CD1c-positive myeloid dendritic cell (primary cell): ENCODE measurements at regions not wholly inside any gene's neighbourhood (a gene's known extent, or its start where the extent isn't known, plus 50 kb on each side); places are given as distances from the start of the nearest gene placed in this dataset.

Experiments used
- DNase-seq: peaks from one replicate; pipeline ENCODE4 v3.0.0-alpha.2; 2016; ENCODE audit errors: extremely low spot score

DNA sequence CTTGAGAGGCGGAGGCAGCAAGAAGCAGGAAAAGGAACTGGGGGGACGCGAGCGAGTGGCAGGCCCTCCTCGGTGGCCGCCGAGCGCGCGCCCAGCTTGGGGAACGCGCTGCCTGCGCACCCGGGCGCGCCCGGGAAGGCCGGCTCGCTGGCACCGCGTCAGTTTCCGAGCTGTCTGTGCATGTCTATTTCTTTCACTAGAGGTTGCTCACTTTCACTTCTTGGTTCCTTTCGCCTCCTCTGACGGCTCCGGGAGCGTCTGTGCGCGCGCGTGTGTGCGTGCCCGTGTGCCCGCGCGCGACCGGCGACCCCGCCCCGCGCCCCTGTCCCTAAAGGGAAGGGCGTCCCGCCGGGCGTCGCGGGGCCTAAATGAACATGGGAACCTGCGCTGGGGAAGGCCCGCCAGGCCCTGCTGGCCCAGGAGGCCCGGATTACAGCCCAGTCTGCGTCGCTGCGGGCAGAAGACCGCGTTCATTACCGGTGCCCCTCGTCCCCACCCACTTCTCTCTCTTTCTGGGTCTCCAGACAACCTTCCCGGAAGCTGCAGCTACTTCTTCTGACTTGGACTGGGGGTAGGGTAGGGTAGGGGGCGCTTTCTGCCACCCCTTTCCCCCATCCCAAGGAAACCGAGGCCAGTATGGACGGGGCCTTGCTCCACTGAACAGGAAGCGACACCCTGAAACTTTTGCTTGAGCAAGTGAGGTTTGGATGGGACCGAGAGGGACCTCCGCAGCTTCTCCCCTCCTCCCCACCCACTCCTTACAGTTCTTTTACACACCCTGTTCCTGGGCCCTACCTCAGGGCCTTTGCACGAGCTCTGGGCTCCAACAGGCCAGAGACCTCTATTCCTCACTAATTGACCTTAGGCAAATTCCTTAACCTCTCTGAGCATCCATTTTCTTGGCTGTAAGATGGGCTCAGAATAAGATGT lies 205.8 kb upstream of the IER5L start:
- peak; percentile 92 for DNase-seq

DNA sequence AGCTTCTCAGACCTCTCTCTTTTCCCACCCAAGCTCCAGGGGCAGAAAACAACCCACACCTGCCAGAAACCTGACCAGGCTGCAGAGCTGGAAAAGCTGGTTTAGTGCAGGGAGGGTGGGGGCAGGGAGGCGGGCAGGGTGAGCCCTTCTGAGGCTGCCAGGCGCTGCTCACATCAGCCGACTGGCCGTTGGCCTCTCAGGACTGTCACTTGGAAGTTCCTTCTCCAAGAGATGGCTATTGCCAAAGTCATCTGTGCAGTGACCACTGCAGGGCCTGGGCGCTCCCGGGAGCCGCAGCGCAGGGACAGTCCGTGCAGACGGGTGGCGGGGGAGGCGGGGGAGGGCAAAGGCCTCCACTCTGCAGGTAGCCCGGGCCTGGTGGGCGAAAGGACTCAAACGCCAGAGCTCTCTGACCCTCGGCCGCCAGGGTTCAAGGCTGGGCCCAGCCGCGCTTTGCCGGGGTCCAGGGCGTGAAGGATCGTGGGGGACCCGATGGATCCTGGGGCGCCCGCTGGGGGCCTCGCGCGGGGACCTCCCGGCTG lies 205.0 kb upstream of the IER5L start:
- DNase-seq, result peak; percentile 54

DNA sequence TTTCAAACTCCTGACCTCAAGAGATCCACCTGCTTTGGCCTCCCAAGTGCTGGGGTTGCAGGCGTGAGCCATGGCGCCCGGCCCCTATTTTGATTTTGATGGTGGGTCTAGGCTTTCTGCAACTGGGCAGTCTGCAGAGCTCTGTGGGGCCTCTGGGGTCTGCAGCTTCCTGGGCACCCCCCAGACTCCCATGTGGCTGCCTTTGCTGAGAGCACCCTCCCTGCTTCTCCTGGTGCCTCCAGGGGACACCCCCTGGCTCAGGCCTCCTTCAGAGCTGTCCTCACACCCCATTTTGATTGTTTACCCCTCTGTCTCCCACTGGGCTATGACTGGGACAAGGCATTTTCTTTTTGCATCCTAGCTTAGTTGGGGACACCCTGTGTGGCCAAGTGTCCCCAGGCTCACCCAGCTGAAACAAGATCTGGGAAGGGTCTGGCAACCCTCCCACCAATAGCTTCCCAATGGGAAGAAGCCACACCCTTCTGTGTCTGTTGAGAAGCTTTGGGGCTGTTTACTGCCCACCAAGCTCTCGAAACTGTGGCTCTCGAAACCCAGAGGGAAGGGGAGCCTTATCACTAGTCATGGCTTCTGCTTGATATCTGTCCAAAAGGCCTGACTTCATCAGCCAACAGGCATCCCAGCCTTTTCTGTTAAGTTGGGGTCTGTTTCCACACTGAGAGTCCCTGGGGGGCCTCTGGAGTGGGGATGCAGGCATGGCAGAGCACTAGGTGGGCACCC lies 204.4 kb upstream of the IER5L start:
- DNase-seq, result no peak

DNA sequence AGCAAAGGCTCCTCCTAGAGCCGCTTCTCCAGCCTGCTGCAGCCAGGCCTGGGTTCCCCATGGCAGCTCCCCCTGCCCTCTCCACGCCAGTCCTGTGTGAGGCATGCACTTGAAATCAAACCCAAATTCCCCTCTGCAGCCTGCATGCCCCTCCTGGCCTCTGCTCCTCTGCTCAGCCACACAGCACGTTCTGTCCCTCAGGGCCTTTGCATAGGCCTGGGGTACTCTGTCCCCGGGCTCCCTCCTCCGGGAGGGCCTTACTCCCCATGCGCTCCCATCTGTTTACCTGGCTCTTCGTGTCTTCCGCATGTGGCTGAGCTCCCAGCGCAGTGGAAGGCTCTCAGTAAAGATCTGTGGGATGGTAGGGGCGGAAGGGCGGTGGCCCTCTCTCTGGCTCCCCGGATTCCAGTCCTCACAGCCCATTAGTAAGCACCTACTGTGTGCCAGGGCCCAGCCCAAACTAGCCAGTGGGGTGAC lies 203.5 kb upstream of the IER5L start:
- DNase-seq, result no peak

DNA sequence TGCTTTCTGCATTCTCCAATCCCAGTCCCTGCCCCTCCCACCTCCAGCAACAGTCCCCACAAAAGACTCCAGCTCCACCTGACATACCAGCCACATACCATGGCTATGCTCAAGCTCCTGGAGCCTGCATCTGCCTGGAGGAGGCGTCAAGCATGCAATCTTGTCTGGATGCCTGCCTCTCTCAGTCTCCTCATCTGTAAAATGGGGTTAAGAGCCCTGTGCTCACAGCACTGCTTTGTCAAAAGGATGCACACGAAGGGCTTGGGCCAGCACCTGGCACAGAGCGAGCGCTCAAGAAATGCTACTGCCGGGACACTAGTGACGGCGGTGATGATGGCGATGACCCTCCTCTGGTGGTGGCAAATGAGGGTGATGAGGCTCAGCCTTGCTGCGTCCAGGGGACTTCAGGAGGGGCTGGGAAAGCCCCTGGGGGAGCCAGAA lies 202.9 kb upstream of the IER5L start:
- no peak for DNase-seq

DNA sequence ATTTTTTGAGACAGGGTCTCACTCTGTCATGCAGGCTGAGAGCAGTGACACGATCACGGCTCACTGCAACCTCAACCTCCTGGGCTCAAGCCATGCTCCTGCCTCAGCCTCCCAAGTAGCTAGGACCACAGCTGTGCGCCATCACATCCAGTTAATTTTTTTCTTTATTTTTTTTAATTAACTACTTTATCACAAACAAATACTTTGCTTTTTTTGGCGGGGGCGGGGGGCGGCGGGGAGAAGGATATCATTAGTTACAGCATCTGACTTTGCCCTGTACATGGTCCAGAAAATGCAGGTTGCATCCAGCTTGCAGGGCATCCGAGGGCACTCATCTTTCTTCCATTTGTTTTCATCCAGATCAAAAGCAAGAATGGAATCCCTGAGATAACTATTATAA lies 201.8 kb upstream of the IER5L start:
- no peak for DNase-seq

DNA sequence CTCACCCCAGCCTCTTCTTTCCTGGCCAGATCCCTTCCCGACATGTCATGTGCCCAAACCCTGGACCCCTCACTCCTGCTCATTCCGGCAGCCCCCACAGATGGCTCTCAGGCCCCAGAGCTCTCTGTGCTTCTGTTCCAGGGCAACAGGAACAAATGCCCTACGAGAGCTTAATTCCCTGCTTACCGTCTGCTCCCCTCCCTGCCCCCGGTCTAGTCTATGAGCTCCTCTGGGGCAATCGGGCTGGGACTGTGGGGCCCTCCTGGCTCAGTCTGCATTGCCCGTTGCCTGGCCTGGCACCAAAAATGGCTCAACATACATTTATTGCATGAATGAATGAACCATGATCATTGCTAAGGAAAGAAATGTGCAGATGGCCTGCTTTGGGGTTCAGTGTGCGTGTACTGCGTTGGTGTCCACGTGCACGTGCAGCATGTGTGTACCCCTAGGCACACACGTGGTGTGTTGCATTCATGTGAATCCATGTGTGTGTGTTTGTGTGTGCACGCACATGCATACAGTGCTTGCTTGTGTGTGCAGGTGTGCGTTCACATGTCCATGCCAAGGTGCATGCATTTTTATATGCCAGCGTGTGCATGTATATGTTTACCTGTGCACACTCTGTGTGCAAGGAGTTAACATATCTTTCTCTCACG lies 201.2 kb upstream of the IER5L start:
- no peak for DNase-seq

DNA sequence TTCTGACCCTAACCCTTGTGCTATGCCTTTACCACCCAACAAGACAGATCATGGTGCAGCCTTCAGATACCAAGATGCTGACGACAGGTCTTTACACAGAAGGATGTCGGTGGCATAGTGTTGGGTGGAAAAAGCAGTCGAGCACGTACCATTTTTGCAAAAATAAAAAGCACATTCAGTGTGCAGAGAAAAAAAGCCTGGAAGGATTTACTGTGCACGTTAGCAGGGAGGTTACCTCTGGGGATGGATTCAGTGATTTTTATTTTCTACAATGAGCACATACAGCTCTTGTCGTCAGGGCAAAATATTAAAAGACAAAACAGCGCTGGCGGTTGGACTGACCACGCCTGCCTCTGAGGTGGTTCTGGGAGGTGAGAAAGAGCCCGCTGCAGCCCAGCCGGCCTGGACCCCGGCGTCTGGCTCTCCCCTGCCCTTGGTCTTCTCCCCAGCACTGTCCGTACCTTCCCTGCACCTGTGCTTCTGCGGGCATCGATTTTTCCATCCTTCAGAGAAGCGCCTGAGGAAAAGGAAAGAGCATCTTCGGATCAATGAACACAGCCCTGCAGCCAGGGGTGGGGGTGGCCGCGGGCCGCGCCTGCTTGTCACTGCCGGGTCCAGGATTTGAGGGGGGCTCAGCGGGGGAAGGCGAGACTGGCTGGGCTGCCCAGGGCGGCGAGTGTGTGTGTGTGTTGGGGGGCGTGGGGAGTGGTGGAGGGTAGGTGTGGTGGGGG lies 200.0 kb upstream of the IER5L start:
- no peak for DNase-seq

DNA sequence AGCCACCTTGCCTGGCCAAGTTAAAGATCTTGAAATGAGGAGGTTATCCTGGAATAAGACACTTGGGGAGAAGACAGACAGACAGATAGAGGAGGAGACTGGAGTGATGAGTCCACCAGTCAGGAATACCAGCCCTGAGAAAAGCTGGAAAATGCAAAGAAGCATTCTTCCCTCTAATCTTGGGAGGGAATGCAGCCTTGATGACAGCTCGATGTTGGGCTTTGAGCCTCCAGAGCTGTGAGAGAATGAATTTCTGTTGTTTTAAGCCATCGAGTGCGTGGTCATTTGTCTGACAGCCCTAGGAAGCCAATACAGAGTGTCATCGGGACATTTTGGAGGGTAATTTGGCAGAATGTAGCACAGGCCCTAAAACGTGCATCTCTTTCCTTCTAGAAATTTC lies 199.1 kb upstream of the IER5L start:
- no peak for DNase-seq

DNA sequence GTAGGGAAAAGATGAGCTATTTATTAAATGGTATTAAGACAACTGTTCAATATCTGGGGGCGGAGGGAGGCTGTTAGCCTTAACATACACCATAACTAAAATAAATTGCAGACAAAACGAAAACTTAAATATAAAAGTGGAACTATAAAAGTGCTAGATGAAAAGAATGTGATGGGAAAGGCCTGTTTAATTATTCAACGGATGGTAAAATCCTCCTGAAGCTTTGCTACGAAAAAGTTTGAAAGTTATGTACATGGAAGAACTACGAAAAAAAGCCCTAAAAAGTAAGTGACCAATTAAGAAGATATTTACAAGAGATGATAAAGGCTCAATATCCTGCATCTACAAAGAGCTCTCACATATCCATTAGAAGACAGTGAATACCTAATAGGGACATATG lies 197.8 kb upstream of the IER5L start:
- no peak for DNase-seq

DNA sequence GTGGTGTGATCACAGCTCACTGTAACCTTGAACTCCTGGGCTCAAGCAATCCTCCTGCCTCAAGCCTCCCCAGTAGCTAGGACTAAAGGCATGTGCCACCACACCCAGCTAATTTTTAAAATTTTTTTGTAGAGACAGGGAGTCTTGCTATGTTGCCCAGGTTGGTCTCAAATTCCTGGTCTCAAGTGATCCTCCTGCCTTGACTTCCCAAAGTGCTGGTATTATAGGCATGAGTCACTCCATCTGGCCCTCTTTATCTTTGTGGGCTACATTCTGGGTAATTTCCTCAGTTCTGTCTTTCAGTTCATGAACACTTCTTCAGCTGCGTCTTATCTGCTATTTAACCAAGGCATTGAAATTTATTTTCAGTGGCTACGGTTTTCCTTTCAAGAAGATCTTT lies 196.6 kb upstream of the IER5L start:
- DNase-seq, result no peak

DNA sequence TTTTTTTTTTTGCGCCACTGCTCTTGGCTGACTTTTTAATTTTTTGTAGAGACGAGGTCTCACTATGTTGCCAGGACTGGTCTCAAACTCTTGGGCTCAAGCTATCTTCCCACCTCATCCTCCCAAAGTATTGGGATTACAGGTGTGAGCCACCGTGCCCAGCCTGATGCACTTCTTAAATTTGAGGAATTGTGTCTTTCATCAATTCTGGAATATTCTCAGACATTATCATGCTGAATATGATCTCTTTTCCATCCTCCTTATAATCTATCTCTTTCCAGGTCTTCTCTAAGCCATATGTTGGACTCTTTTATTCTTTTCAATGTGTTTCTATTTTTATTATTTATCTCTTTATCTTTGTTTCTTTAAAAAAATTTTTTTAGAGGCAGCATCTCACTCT lies 196.2 kb upstream of the IER5L start:
- no peak for DNase-seq

DNA sequence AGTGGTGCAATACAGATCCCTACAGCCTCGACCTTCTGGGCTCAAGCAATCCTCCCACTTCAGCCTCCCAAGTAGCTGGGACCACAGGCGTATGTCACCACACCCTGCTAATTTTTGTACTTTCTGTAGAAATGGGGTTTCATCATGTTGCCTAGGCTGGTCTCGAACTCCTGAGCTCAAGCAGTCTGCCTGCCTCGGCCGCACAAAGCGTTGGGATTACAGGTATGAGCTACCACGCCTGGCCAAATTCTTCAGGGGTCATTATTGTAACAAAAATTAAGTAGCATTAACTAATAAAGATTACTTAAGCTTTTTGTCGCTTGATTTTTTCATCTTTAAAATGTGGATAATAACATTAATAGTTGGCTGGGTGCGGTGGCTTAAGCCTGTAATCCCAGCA lies 195.3 kb upstream of the IER5L start:
- DNase-seq, result no peak

DNA sequence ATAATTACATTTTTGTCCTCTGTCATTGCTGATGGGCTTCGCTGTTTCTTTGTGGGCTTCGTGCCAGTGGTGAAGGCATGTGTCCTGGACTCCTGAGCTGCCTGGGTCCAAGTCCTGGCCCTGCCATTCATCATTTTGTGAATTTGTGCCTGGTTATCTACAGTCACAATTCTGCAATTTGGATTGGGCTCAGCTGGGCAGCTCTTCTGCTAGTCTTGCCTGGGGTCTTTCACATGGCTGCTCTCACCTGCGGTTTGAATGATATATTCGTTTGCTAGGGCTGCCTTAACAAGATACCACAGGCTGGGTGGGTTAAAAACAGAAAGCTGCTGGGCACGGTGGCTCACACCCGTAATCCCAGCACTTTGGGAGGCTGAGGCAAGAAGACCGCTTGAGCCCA lies 192.7 kb upstream of the IER5L start:
- no peak for DNase-seq

DNA sequence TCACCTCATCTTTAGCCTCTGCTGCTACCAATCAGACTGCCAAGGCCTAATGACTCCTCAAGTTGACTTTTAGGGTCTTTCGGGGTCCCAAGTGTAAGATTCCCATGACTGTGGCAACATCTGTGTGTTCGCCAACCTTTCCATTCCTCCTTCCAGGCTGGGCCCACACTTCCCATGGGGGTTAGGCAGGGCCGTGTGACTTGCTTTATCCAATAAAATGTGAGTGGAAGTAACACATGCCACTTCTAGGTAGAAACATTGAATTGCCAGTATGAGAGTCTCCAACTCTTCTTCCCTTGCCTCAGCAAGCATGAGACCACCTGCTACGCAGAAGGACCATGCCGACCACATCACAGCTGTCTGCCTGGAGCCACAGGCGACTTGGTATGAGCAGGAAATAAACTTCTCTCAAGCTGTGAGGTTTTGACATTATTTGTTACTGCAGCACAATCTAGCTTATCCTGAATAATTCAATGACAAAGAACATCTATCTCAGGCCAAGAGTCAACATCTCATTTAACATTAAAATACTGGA lies 190.4 kb upstream of the IER5L start:
- no peak for DNase-seq

DNA sequence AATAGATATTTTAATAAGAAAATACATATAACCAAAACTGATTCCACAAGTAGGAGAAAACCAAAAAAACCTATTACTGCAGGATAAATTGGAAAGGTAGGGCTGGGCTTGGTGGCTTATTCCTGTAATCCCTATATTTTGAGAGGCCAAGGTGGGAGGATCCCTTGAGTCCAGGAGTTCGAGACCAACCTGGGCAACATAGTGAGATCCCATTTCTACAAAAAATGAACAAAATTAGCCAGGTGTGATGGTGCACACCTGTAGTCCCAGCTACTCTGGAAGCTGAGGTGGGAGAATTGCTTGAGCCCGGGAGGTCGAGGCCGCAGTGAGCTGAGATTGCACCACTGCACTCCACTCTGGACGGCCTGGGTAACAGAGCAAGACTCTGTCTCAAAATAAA lies 189.2 kb upstream of the IER5L start:
- no peak for DNase-seq

DNA sequence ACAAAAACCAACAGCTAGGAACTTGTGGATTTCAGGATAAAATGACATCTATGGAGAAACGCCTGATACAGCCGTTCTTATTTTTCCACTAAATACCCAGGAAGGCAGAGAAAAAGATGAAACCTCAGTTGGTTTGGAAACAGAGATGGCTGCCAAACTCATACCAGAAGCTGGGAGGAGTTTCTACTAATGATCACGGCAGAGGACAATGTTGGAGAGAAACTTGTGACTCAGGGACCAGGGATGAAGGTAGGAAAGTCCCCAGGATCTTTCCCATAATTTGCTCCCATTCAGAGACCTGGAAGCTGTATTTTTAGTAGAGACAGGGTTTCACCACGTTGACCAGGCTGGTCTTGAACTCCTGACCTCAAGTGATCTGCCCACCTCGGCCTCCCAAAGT lies 187.1 kb upstream of the IER5L start:
- DNase-seq, result no peak

DNA sequence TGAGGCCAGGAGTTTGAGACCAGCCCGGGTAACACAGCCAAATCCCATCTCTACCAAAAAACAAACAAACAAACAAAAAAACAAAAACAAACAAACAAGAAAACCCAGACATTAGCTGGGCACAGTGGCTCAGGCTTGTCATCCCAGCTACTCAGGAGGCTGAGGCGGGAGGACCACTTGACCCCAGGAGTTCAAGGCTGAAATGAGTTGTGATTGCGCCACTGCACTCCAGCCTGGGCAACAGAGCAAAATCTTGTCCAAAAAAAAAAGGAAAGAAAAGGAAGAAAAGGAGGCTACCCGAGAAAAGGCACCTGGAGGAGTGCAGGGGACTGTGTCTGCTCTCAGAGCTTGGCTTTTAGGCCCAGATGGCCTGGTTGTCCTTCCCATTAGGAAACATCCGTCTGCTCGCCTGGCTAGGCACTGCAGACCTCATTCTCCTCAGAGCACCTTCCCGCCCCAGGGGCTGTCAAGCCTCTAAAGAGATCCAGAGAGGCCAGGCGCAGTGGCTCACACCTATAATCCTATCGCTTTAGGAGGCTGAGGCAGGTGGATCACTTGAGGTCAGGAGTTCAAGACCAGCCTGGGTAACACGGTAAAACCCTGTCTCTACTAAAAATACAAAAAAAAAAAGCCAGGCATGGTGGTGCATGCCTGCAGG lies 185.3 kb upstream of the IER5L start:
- no peak for DNase-seq

DNA sequence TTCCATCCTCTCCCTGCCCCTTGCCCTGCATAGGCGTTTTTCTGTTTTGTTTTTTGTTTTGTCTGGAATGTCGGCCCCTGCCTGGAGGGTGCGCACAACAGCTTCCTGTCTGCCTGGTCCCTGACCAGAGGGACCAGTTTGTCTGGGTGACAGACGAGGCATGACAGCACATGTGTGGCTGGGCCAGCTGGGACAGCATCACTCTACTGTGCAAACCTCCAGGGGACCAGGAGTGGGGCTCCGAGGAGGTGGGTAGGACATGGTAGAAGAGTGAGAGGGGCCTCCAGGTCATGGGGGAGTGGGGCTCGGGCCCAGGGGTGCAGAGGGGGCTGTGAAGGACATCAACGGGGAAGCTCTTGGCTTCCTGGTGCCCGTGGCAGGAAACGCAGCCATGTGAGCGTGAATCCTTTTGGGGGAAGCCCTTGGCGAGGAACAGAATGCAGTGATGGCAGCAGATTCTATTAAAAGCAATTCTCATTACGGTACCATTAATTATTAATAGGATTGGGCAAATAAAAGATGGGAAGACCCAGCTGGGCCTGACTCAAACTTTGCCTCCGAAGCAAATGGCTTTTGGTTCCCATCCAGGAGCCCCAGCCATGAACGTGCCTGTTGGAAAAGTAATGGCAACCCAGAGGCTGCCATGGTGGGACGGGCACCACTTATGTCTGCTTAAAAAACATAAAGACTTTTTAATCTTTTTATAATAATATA lies 184.4 kb upstream of the IER5L start:
- no peak for DNase-seq

DNA sequence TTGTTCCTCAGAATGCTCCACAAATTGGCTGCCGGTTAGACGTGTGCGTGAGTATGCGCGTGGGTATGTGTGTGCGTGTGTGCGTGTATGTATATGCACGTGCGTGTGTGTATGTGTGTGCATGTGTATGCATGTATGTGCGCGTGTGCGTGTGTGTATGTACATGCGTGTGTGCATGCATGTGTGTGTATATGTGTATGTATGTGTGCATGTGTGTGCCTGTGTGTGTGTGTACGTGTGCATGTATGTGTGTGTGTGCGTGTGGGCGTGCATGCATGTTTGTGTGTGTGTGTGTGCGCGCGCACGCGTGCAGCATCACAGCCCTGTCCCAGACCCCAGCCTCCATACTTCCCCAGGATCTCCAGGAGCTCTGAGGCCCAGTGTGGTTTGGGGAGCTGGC lies 183.1 kb upstream of the IER5L start:
- DNase-seq, result no peak
